ENCODE measurements at regions not wholly inside any gene's neighbourhood (a gene's known extent, or its start where the extent isn't known, plus 50 kb on each side); places are given as distances from the start of the nearest gene placed in this dataset.

DNA sequence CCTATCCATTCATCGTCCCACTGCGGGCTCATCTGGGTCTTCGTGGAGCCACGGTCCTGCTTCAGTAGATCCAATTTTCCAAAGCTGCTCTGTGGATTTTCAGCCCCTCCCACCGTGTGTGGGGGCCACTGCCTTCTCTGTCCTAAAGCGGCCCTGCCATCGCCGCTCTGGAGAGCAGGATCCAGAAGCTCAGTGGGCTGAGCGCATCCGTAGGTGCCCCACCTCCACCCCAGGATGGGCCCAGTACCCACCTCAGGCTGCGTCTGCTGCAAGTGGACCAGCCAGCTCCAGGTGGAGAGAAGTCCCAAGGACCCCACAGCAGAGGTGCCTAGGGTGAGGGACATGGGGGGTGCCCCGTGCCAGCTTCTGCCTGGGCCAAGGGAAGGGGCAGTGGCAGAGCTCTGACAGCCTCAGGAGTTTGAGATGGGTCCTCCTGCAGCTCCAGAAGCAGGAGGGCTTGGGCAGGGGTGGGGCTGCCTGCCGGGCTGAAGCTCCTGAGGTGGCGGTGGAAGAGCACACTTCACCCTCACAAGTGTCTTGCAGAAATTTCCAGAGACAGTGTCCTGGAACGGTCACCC is 148.1 kb upstream of the C14orf180 start:
- DNase-seq = no peak

DNA sequence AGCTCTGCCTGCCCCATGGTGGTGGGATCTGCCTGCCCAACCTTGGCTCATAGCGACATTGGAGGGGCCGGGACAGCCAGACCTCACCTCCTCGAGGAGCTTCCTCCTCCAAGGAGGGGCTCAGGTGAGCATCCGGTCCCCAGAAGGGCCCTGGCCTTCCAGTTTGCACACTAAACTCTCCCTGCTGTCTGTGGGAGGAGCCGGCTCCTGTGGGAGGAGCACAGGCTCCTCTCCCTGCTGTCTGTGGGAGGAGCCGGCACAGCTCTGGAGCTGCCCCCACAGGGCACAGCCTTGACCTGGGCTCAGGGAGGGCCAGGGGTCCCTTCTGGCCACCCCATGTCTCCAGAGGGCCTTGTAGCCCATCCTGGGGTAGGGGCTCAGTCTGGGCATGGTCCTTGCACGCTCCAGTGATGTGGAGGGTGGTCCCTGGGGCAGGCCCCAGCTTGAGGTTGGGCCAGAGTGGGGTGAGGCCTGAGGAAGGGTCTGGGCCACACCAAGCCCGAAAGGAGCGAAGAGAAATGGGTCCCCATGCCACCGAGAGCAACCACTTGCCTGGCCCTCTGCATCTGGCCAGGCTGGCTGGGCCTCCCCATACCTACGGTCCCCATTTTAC is 147.5 kb upstream of the C14orf180 start:
- DNase-seq = no peak

DNA sequence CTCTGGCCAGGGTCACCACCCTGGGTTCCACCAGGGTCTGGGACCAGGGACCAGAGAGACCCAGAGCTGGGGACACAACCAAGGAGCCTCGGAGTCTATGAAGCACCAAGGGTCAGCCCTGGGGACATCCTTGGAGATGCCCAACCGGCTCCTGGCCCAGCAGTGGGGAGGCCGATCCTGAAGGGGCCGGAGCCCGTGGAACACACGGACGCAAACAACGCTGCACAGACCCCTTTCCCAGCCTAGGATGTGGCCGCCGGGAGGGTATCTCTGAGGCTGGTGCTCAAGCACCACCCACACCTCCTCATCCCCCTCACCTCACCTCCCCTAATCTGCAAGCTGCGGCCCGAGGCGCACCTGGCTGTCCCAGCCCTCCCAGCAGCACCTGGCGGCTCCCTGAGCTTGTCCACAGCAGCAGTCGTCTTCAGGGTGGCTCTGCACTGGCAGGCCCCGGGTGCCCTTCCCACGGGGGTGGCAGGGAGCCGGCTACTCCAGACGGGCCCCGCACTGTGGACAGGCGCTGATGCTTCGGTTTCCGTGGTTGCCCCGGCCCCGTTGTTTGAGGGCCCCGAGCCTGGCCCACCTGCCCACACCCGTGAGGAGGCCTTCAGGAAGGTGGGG is 146.8 kb upstream of the C14orf180 start:
- no peak for DNase-seq

DNA sequence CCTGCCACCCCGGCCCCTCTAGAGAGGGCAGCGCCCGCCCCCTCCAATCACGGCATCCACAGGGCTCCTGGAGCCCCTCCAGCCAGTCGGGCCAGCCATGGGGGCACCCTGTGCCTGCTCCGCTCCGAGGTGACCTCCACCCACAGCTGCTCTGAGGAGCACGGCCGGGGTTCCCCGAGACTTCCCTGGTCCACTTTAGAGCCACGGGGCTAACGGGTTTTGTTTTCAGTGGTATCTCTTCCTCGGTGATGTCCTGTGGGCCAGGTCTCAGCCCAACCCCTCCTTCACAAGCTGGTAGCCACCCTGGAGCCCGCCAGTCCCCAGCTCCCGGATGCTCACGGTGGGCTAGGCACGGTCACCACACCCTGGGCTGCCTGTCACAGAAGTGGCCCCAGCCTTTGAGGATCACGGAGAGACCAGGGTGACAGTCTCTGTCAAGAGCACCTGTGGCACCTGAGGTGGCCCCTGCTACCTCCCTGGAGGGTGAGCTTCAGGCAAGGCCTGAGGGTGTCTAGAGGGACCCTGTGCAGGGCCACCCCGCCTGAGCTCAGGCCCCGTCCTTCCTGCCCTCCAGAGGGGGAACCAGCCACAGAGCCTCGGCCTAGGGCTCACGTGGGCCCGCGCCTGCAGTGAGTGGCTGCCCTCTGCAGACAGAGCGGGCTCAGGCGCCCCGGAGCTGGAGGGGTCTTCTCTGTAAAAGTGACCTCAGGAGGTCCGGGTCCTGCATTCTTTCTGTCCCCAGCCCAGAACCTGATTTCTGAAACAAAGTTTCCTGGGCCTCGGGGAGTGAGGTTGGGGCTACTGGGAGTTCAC is 146.0 kb upstream of the C14orf180 start:
- DNase-seq = no peak

DNA sequence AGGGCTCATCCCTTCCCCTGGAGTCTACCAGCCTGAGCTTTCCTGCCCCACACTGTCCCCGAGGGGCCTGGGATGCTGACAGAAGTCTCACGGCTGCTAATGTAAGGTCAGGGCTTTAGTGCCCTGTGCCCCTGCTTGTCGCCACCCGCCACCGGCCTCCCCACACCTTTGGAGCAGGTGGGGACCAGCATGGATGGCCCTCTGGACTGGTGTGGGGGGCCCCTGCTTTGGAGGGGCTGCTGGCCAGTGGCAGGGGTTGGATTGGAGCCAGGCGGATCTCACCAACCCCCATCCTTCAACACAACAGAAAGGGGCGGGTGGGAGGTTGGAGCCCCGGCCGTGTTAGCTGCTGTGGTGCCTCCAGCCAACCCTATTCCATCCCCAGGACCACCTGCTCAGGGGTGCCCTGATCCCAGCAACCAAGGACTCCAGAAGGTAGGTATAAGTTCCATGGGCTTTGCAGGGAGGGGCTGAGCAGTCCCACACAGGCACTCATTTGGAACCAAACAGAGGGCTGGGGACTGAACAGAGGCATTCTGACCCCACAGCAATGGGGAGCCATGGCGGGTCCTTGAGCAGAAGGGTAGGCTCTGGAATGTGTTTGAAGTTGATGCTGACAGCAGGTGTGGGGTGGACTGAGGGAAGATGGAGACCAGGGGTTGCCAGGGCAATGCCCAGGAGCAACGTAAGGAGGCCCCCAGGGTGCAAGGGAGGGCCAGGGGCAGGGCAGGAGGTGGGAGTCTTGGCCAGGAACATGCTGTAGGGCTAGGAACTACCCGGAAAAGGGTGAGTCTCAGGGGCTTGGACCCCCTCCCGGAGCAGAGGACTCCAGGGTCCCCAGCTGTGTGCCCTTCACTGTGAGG is 145.1 kb upstream of the C14orf180 start:
- DNase-seq = no peak

DNA sequence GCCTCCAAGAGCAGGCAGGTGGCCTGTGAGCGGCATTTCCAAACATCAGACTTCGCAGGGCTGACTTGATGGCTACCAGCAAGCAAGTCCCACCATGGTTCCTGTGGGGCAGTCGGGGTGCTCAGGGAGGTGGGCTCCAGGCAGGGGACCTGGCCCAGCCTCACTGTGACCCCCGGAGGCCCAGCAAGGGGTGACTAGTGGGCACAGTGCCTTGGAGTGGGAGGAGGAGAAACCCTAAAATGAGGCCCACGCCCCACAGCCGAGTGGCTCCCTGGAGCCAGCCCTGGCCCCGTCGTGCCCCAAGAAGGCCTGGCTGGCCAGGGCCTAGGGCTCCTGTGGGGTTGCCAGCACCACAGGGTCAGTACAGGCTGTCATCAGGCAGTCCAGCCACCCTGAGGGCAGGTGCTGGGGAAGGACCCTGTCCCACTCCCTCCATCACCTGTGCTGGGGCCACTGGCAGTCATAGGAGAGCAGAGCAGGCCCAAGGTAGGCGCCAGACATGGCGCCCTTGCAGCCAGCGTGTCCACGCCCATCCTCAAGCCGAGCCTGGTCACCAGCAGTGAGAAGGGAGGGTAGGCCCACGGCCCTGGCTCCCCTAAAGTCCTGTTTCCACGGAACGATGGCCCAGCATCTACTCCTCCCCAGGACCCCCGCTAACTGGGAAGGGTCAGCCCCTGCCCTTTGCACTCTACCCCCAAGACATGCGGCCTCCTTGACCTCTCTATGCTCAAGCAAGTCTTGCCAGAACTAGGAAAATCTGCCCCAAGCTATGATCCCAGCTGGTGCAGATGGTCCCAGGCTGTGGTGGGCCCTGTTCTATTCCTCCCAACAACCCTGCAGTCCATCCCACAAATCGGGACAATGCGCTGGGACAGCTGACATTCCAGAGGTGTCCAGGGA is 144.2 kb upstream of the C14orf180 start:
- DNase-seq = no peak

DNA sequence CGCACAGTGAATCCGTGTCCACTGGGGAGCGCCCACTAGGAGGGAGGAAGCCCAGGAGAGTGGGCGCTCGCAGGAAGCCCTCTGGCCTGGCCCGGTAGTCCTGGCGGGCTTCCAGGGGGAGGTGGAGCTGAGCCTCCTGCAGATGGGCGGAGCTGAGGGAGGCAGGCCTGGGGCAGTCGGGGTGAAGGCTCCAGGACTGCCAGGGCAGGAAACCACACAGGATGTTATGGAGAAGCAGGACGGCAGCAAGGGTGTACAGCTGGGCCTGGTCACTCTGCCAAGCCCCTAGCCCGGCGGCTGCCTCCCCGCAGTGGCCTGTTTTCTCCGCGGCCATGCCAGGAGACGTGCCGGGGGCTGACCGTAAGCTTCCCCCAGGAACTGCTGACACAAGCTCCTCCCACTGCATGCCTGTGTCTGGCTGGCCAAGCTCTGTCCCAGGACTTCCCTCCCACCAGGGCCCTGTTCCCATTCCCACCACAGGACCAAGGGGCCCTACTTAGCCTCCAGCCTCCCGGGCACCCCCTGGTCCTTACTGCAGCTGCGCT is 143.4 kb upstream of the C14orf180 start:
- peak; percentile 52 to 71 (median 56) for DNase-seq

DNA sequence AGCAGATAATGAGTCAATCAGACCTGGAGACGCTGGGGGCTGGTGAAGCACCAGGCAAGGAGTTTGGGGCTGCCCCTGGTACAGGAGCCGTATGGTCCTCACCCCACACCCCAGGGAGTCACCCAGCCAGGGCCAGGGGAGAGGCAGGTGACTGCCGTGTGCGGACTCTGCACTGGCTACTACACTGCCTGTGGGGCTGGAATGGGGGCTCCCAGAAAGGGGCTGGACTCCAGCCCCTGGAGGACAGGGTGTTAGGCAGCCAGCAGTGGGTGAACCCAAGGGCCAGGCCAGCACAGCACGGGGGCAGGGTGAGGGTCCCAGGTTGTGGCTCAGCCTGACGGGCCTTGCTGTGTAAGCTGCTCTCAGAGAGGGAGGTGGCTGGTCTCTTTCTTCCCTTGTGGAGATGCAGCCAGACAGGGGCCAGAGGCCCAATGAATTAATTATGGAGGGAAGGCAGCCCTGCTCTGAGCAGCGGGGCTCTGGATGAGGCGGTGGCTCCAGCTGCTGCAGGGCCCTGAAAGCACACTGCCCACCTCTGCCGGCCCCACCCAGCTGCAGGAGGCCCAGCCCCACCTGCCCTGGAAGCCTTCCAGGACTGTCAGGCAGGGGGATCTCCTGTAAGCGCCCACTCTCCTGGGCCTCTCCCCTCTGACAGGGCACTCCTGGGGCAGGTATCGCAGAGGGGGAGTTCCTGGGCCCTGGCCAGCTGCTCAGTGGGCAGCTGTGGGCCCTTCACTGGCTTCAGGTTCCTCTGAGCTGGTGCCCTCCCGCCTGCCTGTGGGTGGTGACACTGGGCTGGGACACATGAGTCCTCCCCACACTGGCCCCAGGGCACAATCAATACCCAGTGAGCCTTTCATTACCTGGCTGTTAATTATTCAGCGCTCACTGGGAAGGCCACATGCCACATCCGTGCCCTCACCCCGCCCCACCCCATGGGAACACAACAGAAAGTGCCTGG is 142.5 kb upstream of the C14orf180 start:
- no peak for DNase-seq

DNA sequence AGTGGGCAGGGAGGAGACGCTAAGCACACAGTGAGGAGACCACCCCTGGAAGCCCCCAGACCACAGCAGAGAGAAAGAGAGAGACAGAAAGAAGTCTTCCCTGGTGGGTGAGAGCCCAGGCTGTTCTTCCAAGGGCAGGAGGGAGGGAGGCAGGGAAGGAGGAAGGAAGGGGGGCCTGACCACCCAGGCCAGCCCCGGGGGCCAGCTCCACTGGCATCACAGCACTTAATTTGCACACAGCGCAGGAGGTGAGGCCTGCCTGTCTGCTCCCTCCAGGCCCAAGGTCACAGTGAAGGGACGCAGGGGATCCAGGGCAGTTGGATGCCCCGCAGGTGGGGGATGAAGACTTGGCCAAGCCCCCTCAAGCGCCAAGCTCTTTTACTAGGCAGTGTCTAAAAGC is 141.9 kb upstream of the C14orf180 start:
- DNase-seq = no peak

DNA sequence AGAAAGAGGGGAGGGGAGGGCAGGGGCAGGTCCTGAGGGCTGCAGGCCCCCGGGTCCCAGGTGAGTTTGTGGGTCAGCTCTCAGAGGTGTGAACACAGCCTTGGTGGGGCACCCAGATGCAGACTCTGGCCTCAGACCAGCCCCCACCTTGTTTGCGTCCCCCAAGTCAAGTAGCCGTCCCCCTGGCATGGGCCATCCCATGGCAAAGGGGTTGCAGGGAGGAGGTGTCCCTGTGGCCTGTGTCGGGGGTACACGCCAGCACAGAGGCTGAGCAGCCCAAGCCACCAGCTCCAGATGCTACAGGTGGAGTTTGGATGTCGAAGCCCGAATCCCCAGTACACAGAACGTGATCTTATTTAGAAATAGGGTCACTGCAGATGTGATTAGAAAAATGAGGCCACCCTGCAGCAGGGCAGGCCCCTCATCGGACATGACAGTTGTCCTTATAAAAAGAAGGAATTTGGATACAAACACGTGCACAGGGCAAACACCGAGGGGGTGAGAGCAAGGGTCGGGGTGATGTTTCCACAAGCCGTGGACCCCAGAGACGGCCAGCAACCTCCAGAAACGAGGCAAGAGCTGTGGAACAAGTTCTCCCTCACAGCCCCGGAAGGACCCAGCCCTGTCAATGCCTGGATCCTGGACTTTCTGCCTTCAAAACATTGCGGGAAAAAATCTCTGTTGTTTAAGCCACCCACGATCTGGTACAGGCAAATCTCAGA is 141.2 kb upstream of the C14orf180 start:
- DNase-seq = no peak

DNA sequence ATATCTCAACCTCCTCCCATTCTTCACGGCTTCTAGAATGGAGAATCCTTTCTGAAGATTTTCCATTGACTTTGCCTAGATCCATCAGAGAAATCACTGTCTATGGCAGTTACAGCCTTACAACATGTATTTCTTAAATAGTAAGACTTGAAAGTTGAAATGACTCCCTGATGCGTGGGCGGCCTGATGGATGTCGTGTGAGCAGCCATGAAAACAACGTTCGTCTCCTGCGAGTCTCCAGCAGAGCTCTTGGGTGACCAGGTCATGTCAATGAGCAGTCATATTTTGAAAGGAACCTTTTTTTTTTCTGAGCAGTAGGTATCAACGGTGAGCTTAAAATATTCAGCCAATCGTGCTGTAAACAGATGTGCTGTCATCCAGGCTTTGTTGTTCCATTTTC is 139.9 kb upstream of the C14orf180 start:
- no peak for DNase-seq

DNA sequence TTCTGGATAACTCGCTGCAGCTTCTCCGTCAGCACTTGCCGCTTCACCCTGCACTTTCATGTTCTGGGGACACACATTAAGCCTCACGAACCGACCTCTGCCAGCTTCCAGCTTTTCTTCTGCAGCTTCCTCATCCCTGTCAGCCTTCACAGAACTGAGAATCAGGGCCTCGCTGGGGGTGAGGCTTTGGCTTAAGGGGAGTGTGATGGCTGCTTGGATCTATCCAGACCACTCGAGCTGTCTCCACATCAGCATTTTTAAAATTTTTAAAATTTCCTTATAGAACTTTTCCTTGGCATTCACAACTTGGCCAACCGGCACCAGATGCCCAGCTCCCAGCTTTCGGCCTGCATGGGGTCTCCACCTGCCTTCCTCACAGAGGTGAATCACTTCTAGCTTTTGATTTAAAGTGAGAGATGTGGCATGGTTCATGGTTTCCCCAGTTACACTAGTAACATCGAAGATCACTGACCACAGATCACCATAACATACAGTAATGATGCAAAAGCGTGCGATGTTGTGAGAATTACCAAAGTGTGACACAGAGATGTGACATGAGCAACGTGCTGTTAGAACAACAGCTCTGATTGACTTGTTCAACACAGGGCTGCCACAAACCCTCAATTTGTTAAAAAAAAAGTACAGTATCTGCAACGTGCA is 139.1 kb upstream of the C14orf180 start:
- no peak for DNase-seq

DNA sequence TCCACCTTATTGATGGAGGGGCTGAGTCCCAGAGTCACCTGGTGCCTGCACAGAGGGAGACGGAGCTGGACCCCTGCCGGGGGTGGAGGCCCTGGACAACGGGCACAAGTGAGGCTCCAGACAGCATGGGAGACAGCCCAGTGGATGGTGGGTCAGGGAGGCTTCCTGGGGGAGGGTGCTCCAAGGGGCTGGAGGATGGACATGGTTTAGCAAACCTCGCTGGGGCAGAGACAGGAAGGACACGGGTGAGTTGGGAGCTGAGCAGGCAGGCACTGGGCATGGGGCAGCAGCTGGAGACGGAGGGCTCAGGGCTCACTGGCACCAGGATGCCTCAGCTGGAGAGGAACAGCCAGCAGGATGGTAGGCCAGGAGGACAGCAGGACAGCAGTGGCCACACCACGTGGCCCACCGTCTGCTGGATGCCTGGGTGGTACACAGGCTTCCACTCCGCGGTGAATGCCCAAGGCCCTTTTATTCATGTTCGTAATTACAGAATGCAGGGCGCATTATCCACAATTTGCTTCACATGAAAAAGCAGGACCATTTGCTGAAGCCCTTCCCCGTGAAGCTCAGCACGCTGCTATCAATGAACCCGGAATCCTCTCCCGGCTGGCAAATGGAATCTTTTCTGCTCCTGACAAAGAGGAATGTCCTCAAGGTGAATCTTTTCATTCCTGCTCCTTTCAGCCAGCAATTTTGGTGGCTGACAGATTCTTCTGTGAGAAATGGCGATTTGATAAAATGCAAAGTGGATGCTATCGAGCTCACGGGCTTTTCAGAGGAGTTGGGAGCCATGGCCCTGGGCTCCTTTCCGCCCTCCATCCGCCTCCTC is 138.1 kb upstream of the C14orf180 start:
- DNase-seq = no peak

DNA sequence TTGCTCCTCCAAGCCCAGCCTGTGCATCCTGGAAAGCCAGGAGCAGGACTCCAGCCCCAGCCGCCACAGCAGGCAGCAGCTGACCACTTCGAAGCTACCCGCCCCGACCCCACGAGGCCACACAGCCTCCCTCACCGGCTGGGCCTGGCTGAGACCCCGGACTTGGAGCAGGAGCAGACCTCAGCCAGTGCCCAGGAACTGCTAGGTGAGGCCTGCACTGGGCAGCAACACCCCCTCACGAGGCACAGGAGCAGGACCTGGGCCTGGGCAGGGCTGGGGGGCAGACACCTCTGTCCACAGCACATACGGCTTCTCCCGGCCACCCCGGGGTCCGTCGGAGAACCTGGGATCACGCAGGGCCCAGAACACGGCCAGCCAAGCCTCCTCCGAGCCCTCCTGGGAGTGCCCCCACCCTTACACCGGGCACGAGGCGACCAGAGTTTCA is 137.4 kb upstream of the C14orf180 start:
- no peak for DNase-seq

DNA sequence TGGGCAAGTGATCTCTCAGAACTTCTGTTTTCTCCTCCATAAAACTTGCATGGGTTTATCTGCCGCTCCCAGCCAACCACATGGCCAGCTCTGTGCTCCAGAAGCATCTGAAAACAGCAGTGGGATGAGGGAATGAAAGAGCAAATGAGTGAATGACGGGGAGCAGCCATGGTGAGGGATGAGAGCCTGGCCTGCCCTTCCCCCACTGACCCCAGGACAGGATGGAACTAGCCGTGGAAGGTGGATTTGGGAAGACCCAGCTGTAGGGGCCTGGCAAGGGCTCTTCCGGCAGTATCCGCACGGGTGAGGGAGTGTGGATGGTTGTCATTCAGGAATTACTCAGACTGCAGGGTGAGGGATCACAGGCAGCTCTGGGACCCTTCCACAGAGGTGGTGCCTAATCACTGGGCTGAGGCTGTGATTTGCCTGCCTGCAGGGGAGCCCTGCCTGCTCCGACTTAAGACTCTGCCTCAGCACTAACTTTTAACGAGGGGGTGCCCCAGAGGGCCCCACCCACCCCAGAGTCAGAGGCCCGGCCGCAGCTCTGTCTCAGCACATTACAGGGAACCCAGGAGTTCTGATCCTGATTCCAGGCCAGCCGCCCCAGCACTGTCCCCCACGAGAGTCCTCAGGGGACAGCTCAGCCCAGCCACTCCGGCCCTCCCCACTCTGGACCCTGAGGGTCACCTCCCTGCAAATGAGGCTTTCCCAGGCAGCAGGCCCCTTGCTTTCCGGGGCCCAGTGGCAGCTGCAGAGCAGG is 136.8 kb upstream of the C14orf180 start:
- no peak for DNase-seq

DNA sequence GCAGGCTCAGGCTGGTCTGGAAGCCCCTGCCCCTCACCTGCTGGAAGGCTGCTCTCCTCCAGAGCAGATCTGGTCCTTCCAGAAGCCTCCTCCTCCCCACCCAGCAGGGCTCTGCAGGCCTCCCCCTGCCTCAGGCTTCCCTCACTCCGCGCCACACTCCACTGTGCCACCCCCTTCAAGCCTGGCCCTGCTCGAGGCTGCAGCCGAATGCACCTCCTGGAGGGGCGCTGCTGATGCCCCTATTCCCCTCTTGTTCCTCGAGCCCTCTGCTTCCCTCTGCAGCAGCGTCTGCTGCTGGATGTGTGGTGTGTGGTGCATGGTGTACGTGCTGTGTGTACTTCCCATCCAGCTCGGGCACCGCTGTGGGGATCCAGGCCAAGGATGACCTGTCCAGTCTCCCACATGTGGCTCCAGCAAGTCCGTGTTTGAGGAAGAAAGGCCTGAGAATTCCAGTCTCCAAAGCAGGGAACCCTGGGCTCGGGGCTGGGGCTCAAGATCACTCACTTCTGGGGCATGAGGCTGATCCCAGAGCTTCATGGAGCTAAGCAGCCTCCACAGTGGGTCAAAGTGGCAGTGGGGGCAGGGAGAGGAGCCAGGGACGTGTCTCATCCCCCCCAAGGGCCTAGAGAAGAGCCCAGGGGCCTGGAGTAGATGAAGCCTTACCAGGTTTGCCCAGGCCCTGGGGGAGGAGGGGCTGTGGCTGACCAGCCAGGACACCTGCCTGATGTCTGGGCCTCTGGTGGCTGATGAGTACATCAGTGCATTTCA is 136.0 kb upstream of the C14orf180 start:
- DNase-seq = no peak
